Gastrocnemius medialis (tissue), 4 donors: ENCODE measurements at regions not wholly inside any gene's neighbourhood (a gene's known extent, or its start where the extent isn't known, plus 50 kb on each side); places are given as distances from the start of the nearest gene placed in this dataset.
A peak's percentile ranks its signal among the peaks of the same experiment; 100 is the strongest.

ENCODE experiments used
- CTCF ChIP-seq, 5 experiments: fragments of 450-650 bp in 3 of 5; fragments of 200-600 bp in 2 of 5; sonication (generic) in 2 of 5; IDR thresholded peaks in 4 of 5; conservative IDR thresholded peaks in 1 of 5; 1 replicate in 4 of 5; 2 replicates in 1 of 5; pipeline ENCODE4 v1.5.1; 2016 to 2019; ENCODE audit warnings: antibody characterized with exemption in 5 of 5, mild to moderate bottlenecking in 3 of 5, moderate library complexity in 3 of 5
- POLR2A ChIP-seq, 2 donors: fragments of 450-650 bp; IDR thresholded peaks; one replicate each; pipeline ENCODE4 v1.6.1; 2017; ENCODE audit warnings: antibody characterized with exemption in 2 of 2, mild to moderate bottlenecking in 2 of 2, moderate library complexity in 2 of 2

- TF ChIP-seq CTCF (IDR thresholded peaks at IDR 0.05 in 4 of 5, conservative IDR thresholded peaks at IDR 0.05 in 1 of 5), result peak in 1 of 5 experiments; percentile 22
- TF ChIP-seq POLR2A (IDR thresholded peaks at IDR 0.05), result no peak
Measured at GRCh38 chr5:68046445-68046844, 169.1 kb upstream of the PIK3R1 start.
